ENCODE measurements at regions not wholly inside any gene's neighbourhood (a gene's known extent, or its start where the extent isn't known, plus 50 kb on each side); places are given as distances from the start of the nearest gene placed in this dataset.

DNA sequence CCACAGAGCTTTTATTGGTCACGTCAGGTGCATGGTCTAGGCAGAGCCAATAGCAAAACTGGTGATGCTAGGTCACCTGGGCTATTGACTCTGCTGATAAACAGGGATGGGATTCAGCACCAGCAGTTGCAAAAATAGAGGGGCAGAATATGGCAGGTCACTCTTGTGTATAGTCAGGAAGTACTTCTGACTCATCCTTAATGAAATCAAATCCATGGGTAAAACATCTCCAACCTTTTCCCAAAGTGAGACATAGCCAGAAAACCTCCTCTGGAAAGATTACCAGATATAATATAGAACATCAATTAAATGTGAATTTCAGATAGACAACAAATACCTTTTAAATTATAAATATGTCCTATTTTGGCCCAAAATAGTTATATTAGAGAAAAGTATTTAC, 383.2 kb downstream of the METTL15 start:
- ATAC-seq (ENCODE audit: insufficient read depth, low read depth) = no peak
- no peaks in the 10 kb centered on the region for H3K27me3 ChIP-seq (ENCODE audit: insufficient read depth, low read length, poor library complexity)
- TF ChIP-seq CTCF (IDR thresholded peaks at IDR 0.05; ENCODE audit: borderline replicate concordance, extremely low read depth, low read length, poor library complexity, severe bottlenecking) (no peak), EZH2 (IDR thresholded peaks at IDR 0.05; ENCODE audit: borderline replicate concordance, low read depth, low read length, severe bottlenecking) (no peak)
- H3K27ac ChIP-seq (ENCODE audit: low read length) = no peak overlapping the region
- H3K9ac ChIP-seq (ENCODE audit: low read depth, low read length) = no peak overlapping the region
- H4K20me1 ChIP-seq (ENCODE audit: insufficient read depth, low read length) = no peaks in the 10 kb centered on the region
- H2AFZ ChIP-seq (ENCODE audit: low read depth, low read length) = no peak overlapping the region
- DNase-seq = no peak
- H3K9me3 ChIP-seq (ENCODE audit: insufficient read depth, low read length, severe bottlenecking) = no peaks in the 10 kb centered on the region
- H3K4me3 ChIP-seq (ENCODE audit: low read depth in 1 of 2, low read length in 2 of 2) = no peak overlapping the region
- no peaks in the 10 kb centered on the region for H3K4me1 ChIP-seq (ENCODE audit: insufficient read depth, low read length)
- H3K79me2 ChIP-seq (ENCODE audit: insufficient read depth, low read length) = no peaks in the 10 kb centered on the region
- H3K4me2 ChIP-seq (ENCODE audit: insufficient read depth, low read length) = no peak overlapping the region
- no peaks in the 10 kb centered on the region for H3K36me3 ChIP-seq (ENCODE audit: insufficient read depth, low read length)

- TF ChIP-seq EZH2 (IDR thresholded peaks at IDR 0.05; ENCODE audit: borderline replicate concordance, low read depth, low read length, severe bottlenecking) = no peak
- no peak for TF ChIP-seq CTCF (IDR thresholded peaks at IDR 0.05; ENCODE audit: borderline replicate concordance, extremely low read depth, low read length, poor library complexity, severe bottlenecking)
- no peak overlapping the region for H3K4me2 ChIP-seq (ENCODE audit: insufficient read depth, low read length)
- H2AFZ ChIP-seq (ENCODE audit: low read depth, low read length) = no peak overlapping the region
- no peak overlapping the region for H3K9ac ChIP-seq (ENCODE audit: low read depth, low read length)
- H3K9me3 ChIP-seq (ENCODE audit: insufficient read depth, low read length, severe bottlenecking) = no peaks in the 10 kb centered on the region
- no peak overlapping the region for H3K27ac ChIP-seq (ENCODE audit: low read length)
- H3K4me1 ChIP-seq (ENCODE audit: insufficient read depth, low read length) = no peaks in the 10 kb centered on the region
- no peak overlapping the region for H3K4me3 ChIP-seq (ENCODE audit: low read depth in 1 of 2, low read length in 2 of 2)
- DNase-seq (no peak), ATAC-seq (ENCODE audit: insufficient read depth, low read depth) (no peak)
- H3K79me2 ChIP-seq (ENCODE audit: insufficient read depth, low read length) = no peaks in the 10 kb centered on the region
- no peaks in the 10 kb centered on the region for H4K20me1 ChIP-seq (ENCODE audit: insufficient read depth, low read length)
- H3K27me3 ChIP-seq (ENCODE audit: insufficient read depth, low read length, poor library complexity) = no peaks in the 10 kb centered on the region
- H3K36me3 ChIP-seq (ENCODE audit: insufficient read depth, low read length) = no peaks in the 10 kb centered on the region
Observed at GRCh38 chr11:28490773-28491382, 382.7 kb downstream of the METTL15 start.

DNA sequence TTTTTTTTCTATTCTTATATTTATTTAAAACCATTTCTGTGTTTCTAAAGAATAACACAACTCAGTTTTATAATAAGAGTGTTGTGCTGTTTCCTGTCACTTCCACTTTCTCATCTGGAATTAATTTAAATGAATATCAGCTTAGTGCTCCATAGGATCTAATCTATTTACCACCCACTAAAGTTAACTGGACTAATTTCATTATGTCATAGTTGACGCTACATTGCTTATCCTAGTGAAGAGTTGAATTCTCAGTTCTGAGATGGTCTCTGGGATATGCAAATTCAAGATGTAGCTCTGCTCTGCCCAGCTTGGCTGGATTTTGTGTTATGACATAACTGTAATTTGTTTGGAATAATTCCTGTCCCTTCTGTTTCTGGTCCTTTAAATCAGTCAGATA, 380.1 kb downstream of the METTL15 start:
- ATAC-seq (ENCODE audit: insufficient read depth, low read depth) = no peak
- no peak overlapping the region for H3K4me2 ChIP-seq (ENCODE audit: insufficient read depth, low read length)
- no peaks in the 10 kb centered on the region for H4K20me1 ChIP-seq (ENCODE audit: insufficient read depth, low read length)
- no peak overlapping the region for H3K4me3 ChIP-seq (ENCODE audit: low read depth in 1 of 2, low read length in 2 of 2)
- H2AFZ ChIP-seq (ENCODE audit: low read depth, low read length) = no peak overlapping the region
- no peaks in the 10 kb centered on the region for H3K79me2 ChIP-seq (ENCODE audit: insufficient read depth, low read length)
- no peaks in the 10 kb centered on the region for H3K4me1 ChIP-seq (ENCODE audit: insufficient read depth, low read length)
- no peak for TF ChIP-seq CTCF (IDR thresholded peaks at IDR 0.05; ENCODE audit: borderline replicate concordance, extremely low read depth, low read length, poor library complexity, severe bottlenecking)
- TF ChIP-seq EZH2 (IDR thresholded peaks at IDR 0.05; ENCODE audit: borderline replicate concordance, low read depth, low read length, severe bottlenecking) = no peak
- no peaks in the 10 kb centered on the region for H3K9me3 ChIP-seq (ENCODE audit: insufficient read depth, low read length, severe bottlenecking)
- no peaks in the 10 kb centered on the region for H3K36me3 ChIP-seq (ENCODE audit: insufficient read depth, low read length)
- no peak for DNase-seq
- H3K9ac ChIP-seq (ENCODE audit: low read depth, low read length) = no peak overlapping the region
- H3K27me3 ChIP-seq (ENCODE audit: insufficient read depth, low read length, poor library complexity) = no peaks in the 10 kb centered on the region
- H3K27ac ChIP-seq (ENCODE audit: low read length) = no peak overlapping the region

All from DND-41 (cell line).